ENCODE measurements at regions not wholly inside any gene's neighbourhood (a gene's known extent, or its start where the extent isn't known, plus 50 kb on each side); places are given as distances from the start of the nearest gene placed in this dataset.

DNA sequence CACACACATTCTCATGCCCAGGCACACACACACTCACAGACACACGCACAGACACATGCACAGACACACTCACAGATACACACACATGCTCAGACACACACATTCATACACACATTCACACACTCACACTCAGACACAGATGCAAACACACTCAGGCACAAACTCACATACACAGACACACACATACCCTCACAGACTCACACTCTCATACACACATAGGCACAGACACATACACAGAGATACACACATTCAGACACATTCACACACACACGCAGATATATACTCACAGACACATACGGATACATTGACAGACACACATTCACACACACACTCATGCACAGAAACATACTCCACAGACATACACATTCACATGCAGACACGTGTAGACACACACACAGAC lies 89.6 kb downstream of the RBFOX3 start:
- TF ChIP-seq, protein P1, sequence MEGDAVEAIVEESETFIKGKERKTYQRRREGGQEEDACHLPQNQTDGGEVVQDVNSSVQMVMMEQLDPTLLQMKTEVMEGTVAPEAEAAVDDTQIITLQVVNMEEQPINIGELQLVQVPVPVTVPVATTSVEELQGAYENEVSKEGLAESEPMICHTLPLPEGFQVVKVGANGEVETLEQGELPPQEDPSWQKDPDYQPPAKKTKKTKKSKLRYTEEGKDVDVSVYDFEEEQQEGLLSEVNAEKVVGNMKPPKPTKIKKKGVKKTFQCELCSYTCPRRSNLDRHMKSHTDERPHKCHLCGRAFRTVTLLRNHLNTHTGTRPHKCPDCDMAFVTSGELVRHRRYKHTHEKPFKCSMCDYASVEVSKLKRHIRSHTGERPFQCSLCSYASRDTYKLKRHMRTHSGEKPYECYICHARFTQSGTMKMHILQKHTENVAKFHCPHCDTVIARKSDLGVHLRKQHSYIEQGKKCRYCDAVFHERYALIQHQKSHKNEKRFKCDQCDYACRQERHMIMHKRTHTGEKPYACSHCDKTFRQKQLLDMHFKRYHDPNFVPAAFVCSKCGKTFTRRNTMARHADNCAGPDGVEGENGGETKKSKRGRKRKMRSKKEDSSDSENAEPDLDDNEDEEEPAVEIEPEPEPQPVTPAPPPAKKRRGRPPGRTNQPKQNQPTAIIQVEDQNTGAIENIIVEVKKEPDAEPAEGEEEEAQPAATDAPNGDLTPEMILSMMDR (IDR thresholded peaks at IDR 0.05; ENCODE audit: borderline replicate concordance, extremely low read depth, insufficient read depth): no peak
- FAIRE-seq (no peak), DNase-seq (no peak)
- Histone ChIP-seq H3K9me3 (ENCODE audit: control insufficient read depth in 2 of 3, insufficient read depth in 1 of 3, low read length in 3 of 3) (no peaks in the 10 kb centered on the region), H3K4me1 (ENCODE audit: control insufficient read depth in 2 of 3, insufficient read depth in 2 of 3, low read depth in 1 of 3, low read length in 3 of 3) (no peaks in the 10 kb centered on the region), H3K27ac (ENCODE audit: low read depth in 2 of 2, low read length in 2 of 2) (no peak overlapping the region), H3K9ac (ENCODE audit: low read length in 3 of 3) (no peak overlapping the region), H3K4me3 (ENCODE audit: low read length in 3 of 3) (no peak overlapping the region), H3K27me3 (ENCODE audit: control insufficient read depth, insufficient read depth, low read length) (peaks cover 6% of the 10 kb centered on the region), H3K36me3 (ENCODE audit: control insufficient read depth in 2 of 3, insufficient read depth in 3 of 3, low read length in 3 of 3) (no peaks in the 10 kb centered on the region)
- intact Hi-C loops (cut with DNase I): no loop called here

DNA sequence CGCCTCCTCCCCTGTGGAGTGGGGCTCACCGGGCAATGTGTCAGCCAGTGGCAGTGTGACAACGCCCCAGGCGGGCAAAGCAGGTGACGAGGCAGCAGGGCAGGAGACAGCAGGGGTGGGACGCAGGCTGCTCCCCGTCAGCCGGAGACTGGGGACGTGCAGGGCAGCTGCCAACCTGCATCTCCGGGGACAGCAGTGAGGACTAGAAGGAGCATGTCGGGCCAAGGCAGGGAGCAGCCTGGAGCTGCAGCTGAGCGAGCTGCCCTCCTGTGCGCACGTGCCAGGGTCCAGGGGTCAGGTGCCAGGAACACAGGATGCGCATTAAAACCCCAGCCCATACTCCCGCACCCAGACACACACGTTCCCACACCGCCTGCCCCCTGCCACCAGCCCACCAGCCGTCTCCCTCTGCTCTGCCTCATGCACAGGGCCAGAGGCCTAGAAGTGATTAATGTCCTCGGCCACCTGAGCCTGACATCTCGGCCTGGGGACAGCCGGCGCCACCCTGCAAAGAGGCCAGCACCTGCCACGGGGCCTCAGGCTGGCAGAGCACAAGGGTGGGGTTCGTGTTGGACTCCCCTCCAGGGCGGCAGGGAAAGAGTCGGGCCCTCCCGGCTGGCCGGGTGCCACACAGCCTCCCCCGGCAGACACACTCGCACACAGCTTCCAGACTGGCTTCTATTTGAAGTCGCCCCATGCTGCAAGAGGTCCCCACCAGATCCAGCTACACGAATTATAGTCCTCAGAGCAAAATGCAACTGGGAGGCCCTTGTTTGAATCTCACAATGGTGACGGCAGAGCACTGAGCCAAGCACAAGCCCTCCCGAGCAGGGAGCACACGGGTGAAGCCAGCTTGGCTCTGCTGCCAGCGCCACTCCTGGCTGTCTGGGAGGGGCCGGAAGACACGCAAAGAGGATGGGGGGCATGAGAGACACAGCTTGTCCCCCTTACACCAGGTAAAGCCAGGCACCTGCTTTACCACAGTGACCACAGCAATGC lies 90.4 kb downstream of the RBFOX3 start:
- Histone ChIP-seq H3K4me3 (ENCODE audit: low read length in 3 of 3) (no peak overlapping the region), H3K27me3 (ENCODE audit: control insufficient read depth, insufficient read depth, low read length) (peaks cover 6% of the 10 kb centered on the region), H3K9ac (ENCODE audit: low read length in 3 of 3) (no peak overlapping the region), H3K36me3 (ENCODE audit: control insufficient read depth in 2 of 3, insufficient read depth in 3 of 3, low read length in 3 of 3) (no peaks in the 10 kb centered on the region), H3K27ac (ENCODE audit: low read depth in 2 of 2, low read length in 2 of 2) (no peak overlapping the region), H3K4me1 (ENCODE audit: control insufficient read depth in 2 of 3, insufficient read depth in 2 of 3, low read depth in 1 of 3, low read length in 3 of 3) (no peaks in the 10 kb centered on the region), H3K9me3 (ENCODE audit: control insufficient read depth in 2 of 3, insufficient read depth in 1 of 3, low read length in 3 of 3) (no peaks in the 10 kb centered on the region)
- FAIRE-seq: no peak
- DNase-seq: peak in 3 of 5 donors; percentile 49 to 69 (median 53)
- TF ChIP-seq, protein P1 (IDR thresholded peaks at IDR 0.05; ENCODE audit: borderline replicate concordance, extremely low read depth, insufficient read depth): no peak
- intact Hi-C loops (cut with DNase I): no loop called here

DNA sequence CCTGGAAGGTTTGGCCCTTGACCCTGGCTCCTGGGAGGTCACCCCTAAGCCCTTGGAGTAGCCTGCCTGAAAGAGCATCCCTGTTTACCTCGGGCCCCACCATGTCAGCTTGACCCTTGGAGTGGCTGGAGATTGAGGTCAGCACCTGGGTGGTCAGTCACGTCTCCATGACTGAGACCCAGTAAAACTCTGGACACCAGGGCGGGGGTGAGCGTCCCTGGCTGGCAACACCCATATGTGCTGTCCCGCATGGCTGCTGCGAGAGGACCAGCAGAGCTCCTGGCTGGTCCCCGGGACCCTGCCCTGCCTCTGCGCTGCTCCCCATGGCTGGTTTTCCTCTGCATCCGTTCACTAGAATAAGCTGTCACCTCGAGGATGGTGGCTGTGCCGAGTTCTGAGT lies 91.2 kb downstream of the RBFOX3 start:
- Histone ChIP-seq H3K36me3 (ENCODE audit: control insufficient read depth in 2 of 3, insufficient read depth in 3 of 3, low read length in 3 of 3) (no peaks in the 10 kb centered on the region), H3K4me1 (ENCODE audit: control insufficient read depth in 2 of 3, insufficient read depth in 2 of 3, low read depth in 1 of 3, low read length in 3 of 3) (no peaks in the 10 kb centered on the region), H3K9ac (ENCODE audit: low read length in 3 of 3) (no peak overlapping the region), H3K27ac (ENCODE audit: low read depth in 2 of 2, low read length in 2 of 2) (no peak overlapping the region), H3K27me3 (ENCODE audit: control insufficient read depth, insufficient read depth, low read length) (peaks cover 6% of the 10 kb centered on the region), H3K9me3 (ENCODE audit: control insufficient read depth in 2 of 3, insufficient read depth in 1 of 3, low read length in 3 of 3) (no peaks in the 10 kb centered on the region), H3K4me3 (ENCODE audit: low read length in 3 of 3) (no peak overlapping the region)
- intact Hi-C loops (cut with DNase I): no loop called here
- FAIRE-seq: no peak
- DNase-seq: no peak
- TF ChIP-seq, protein P1 (IDR thresholded peaks at IDR 0.05; ENCODE audit: borderline replicate concordance, extremely low read depth, insufficient read depth): no peak

All from kidney (tissue), 13 donors.